Effector CD4-positive, alpha-beta T cell (primary cell): ENCODE measurements at regions not wholly inside any gene's neighbourhood (a gene's known extent, or its start where the extent isn't known, plus 50 kb on each side); places are given as distances from the start of the nearest gene placed in this dataset.

ENCODE experiments used
- DNase-seq: peaks from one replicate; pipeline ENCODE4 v3.0.0-alpha.2; 2020

DNA sequence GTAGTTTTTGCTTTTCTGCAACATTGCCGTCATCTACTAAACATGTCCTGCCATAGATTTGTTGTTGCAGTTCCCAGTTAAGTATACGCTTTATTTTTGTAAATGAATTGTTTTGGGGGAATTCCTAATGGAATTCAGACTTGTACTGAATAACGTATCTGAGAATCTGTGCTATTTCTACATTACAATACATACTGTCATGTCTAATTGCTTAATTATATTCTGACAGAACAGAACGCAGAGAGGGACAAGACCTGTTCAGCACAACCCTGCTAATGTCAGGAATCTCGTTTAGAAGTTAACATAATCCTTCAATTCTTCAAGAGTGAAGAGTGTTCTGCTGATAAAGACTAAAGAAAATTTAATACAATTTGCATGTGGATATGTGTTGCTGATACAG, 861.1 kb upstream of the KLHL1 start:
- no peak for DNase-seq

DNA sequence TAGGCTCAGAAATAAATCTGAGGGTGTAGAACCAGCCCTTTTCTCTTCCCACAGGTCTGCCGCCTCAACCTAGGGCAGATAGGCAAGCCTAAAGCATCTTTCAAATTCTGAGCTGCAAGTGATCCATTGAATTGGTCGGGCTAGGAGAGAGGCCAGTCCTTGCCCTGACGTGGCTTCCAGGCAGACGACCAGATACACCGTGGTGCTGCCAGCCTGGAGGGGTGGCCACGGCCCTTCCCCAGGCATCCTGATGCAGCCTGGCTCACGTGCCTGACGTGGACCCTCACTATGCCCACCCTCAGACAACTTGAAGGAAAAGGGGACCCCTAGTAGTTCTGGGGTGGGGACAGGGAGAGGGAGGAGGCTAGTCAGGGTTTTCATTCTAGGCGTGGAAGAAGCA, 859.3 kb upstream of the KLHL1 start:
- no peak for DNase-seq

DNA sequence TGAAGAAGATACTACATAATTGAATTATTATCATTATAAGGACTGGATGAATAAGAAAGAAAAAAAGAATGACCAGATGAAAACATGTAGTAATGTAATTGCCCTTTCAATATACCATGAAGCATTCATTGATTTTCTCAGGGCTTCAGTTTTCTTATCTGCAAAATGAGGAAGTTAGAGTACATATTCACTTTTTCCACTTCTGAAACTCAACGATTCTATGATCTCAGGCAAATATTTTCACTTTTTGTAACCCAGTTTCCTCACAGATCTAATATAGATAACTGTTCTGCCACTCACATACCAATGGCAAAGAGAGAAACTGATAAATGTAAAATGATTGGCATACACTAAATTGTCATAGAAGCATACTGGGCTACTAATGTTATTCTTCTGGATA, 856.6 kb upstream of the KLHL1 start:
- DNase-seq, result no peak

DNA sequence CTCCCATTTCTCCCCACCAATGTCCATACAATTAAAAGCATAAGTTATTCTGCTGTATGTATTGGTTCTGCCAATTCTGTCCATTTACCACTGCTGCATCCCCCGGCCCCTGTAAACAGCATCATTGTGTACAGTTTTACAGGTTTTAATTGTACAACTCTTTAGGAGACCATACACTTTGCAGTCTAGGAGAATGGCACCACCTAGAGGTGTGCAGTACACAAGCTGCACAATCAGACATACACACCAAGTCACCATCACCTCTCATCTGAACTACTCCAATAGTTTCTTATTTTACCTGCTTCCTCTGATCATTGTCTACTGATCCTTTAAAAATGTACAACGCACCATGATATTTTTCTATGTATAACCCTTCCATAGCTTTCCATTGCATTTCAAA, 855.9 kb upstream of the KLHL1 start:
- no peak for DNase-seq

DNA sequence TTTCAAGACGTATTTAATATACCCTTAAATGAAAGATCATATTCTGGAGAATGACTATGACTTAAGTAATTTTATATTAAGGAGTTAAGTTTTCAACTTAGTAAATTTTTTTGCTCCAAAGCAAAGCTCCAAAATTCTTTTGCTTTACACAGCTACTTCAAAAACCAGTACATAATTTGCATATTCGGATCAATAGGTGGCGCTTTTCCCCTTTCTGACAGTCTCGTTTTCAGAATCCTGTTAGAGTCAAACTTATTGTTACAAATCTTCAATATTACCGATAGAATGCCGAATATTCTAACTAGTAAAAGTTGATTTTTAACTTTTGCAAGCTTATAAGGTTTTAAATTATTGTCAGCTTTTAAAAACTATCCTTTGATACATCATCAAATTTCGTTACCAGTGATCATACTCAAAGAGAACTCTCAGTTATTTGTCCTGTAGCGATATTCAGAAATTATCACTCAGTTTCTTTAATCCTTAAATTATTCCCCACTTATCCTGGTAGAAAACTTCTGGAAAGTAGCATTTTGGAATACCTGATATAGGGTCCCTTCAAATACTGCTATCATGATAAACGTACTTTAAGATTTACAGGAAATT, 852.7 kb upstream of the KLHL1 start:
- DNase-seq, result no peak

DNA sequence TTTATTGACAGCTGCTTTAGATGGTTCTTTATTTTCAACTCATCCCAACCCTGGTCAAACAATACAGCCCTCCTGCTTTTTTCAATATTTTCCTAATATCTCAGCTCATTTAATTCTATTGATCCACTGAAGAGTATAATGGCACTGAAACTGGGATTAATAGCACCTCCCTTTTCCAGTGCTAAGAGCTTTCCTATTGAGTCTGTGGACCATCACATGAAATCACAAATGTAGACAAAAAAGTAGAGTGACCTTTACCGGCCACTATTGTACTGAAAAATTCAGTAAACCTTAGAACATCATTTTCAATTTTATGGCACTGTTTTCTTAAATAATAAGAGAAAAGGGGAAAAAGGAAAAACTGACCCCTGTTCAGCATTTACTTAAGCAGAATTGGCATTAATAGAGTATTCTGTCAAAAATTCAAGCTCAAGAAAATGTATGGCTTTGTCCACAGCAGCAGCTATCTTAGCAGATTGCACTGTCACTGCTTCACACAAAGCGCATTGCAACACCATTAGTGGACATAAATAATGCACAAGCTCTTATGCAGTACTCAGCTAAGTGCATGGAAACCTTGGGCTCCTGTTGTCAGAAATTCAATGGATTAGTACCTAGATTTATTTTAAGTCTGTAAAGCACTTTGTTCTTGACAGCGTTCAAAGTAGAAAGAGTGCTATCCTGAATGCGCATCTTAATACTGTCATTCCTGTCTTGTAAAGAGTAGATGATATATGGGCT, 851.0 kb upstream of the KLHL1 start:
- DNase-seq, result no peak

DNA sequence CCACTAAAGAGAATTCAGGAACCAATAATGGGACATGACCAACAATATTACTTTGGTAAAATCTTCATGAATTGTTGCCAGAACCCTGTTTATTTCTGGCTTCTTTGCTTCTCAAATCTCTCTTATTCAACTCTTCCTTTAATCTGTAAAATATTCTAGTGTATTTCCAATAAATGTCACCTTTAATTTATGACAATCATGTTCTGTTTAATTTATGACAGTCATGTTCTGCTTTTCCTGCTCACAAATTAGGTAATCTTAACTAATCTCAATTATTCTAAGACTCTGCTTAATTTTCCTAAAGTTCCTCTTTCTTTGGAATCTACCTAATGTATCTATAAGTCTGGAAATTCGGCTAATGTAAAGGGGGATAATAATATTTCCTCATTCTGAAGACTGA, 847.6 kb upstream of the KLHL1 start:
- no peak for DNase-seq

DNA sequence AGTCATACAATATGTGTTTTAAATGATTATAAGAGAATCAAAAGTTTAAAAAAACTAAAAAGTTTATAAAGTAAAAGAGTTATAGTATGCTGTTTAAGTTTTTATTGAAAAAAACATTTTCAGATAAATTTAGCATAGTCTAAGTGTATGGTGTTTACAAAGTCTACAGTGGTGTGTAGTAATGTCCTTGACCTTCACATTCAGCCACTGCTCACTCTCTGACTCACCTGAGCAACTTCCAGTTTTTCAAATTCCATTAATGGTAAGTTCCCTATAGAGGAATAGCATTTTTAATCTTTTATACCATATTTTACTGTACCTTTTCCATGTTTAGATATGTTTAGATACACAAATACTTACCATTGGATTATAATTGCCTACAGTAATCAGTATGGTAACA, 842.4 kb upstream of the KLHL1 start:
- no peak for DNase-seq

DNA sequence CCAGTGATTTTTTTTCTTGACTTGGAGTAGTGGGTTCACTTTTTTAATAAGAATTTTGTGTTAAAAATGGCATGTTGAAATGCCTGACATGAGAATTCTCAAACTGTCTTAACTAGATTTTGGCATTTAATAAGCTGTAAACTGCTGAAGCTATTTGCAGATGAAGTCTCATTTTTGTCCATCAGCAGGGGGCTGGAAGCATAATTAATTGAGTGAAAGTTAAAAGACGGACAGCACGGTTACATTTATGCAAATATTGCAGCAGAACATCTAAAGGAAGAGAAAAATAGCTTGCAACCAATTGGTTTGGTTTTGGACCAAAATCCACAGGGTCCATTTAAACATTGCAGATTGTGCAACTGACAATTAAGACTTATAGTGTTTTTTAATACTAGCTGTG, 837.3 kb upstream of the KLHL1 start:
- DNase-seq, result no peak

DNA sequence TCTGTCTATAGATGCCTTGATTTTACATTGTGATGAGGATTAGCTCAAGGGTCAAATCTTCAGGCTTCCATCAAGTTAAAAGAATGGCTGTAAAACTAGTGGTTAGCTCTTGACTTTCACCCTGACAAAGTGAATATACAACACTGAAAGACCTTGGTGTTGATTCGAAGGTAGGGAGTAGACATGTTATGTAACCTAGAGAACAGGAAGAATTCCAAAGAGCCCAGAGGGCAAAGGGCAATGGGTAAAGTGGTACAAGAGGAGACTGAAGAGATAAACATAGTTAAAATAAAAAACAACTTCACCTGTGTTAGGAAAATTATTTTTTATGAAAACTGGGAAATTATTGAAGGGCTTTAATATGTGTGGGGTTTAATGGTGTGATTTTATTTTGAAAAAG, 833.2 kb upstream of the KLHL1 start:
- no peak for DNase-seq

DNA sequence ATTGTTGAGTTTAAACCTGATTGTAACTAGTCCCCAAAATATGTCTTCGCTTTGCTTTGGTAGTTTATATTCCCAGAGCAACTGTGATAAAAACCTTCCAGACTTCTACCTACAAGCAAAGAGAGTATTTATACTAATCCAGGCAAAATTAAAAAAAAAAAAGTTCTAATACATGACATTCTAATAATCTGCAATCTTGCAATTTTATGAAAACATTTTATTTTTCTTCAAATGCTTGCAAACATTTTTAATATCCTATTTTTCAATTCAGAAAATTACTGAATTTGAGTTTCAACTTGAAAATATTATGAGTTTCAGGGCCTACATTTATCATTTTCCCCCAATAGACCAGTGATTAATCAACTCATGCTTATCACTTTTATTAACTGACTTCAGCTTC, 830.2 kb upstream of the KLHL1 start:
- DNase-seq, result no peak

DNA sequence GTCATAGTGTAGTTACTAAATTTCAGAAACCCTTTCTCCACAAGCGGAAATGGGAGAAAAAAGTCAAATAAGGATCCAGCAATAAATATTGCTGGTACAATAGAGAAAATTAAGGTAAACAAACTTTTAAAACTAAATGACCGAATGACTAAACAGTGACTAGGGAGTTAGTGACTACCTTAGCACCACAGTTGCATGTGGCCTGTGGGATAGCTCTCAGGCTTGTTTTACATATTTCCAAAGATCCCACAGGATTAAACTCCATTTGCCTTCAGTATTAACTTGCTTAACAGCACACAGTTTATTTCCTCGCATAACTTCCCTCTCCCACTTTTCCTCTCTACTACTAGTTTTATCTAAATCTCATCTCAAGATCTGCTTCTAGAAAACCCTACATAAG, 824.3 kb upstream of the KLHL1 start:
- no peak for DNase-seq

DNA sequence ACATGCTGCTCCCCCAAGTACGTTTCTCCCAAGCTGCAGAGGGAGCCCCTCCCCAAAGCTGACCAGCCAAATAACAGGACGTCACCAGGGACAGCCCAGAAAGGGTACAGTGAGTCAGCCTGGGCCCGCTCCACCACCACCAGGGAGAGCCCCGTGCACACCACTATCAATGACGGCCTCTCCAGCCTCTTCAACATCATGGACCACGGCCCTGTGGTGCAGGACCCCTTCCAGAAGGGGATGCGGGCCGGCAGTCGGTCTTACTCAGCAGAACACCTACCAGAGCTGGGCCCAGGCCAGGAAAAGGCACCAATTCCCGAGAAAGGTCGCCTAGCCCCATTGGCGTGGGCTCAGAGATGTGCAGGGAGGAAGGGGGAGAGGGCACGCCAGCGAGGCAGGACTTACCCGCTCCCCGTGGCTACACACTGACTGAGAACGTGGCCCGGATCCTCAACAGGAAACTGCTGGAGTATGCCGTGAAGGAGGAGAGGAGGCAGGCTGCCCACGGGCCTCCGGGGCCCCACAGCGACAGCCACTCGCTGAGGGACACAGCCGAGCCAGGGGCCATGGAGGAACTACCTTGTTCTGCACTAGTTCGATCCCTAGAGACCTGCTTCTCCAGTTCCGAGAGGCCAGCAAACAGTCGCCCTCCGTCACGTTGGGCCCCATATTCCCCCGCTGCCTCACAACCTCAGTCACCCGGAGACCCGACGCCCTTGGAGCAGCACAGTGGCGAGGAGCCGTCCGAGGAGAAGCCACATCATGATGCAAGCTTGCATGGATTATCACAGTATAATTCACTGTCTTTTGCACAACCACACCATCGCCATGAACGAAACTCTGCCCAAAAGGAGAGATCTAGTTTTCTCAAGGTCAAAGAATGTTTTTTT, 815.9 kb upstream of the KLHL1 start:
- DNase-seq, result no peak

DNA sequence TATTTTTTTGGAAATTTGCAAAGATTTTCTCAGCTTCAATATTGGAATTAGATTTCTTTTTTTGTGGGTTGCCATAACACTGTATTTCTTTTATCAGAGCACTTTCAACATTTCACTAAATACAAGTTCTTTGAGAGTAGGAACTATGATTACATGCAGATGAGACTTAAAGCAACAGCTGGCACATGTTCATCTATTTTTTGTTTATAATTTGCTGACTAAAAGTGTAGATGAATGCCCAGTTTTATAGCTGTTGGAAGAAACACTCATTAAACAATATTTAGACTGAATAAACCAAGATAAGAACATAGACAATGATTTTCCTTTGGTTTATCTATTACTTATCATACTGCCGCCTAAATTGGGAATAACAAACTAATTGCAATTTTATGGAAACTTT, 803.0 kb upstream of the KLHL1 start:
- DNase-seq, result no peak

DNA sequence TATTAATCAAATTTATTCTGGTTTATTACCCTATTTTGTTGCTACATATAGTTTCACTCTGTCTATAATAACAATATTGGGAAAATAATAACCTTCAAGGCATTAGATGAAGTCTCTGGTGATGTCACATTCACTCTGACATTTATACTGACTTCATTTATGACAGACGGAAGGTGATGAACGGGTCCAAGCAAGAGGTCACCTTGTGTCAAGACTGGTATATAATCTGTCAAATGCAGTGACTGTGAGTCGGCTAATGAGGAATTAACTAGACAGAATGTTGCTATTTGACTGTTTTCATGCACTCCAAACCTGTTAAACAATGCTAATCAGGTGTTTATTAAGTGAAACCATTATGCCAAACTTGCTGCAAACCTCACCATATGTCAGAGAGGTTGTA, 800.5 kb upstream of the KLHL1 start:
- DNase-seq, result no peak

DNA sequence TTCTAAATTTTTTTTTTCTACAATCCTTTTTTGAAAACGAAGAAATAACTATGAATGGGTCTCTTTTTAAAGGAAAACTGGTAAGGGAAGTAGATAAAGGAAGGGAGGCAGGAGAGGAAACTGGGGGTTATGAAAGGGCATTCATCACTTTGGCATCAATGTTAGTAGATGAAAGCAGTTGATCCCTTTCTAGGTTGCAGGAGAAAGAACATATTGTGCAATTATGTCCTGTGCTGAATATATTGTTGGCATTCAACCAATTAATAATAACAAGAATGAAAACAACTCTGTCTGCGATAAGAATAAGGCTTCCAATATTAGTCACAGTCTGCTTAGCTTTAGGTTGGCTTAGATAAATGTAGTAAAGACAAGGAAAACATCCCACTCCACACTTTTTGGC, 796.8 kb upstream of the KLHL1 start:
- DNase-seq, result no peak

DNA sequence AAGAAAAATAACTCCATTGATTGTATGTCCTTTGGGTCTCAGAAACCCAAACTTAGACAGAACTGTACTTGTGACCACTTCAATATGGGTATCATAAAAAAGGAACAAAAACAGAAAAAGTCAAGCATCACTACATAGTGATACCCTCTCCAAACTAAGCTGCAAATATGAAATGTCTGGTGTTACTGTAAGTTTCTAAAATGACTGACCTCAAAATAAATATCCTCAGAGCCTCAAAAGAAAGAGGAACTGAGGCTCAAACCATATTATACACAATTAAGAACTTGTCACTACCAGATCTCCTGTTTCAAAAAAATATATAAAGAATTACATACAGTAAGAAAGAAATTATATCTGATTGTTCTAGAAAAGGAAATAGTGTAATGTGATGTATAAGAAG, 787.9 kb upstream of the KLHL1 start:
- no peak for DNase-seq

DNA sequence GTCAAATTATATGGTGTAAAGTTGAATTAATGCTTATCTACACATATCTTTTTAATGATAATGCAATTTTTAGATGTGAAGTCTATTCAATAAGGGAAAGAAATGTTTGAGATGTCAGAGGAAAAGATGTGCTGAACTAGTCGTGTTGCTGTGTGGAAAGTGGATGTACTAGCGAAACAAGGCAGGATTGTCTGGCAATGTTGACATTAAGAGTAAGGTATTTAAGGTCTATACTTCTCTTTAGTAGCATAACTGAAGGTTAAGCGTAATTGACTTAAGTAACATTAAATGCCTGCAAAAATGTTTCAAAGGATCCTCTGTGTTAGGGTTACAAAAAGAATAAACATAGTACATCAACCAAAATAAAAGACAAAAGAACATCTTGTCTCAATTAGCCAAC, 787.3 kb upstream of the KLHL1 start:
- DNase-seq, result no peak

DNA sequence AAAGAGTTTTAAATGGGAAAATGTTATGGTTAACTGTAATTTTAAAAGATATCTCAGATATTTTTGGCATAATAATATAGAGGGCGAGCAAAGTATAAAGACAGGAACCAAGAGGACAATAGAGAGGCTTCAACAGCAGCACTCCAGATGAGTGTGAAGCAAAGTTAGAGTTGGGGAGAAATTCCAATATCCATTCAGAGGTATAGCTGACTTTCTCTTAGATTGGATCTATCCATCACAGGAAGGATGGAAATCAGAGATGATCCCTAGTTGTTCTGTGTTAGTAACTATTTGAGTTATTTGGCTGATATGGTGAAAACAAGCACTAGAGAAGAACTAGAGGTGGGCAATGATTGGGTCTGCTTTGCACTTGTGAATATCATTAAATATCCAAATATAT, 786.0 kb upstream of the KLHL1 start:
- DNase-seq, result no peak

DNA sequence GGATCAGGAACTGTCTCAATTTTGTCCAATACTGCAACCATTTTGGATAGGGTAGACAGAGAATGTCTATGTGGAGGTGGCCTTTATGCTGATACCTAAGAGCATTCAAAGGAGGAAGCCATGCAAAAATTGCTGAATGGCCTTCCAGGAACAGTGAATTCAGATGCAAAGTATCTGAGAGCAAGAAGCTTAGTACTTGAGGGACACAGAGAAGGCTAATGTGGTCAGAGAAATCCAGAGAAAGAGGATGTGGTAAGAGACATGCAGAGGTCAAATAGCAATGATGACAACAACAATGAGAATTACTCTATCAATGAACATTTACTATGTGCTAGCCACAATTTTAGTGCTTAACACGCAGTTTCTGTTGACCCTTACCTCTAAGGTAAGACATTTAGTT, 785.6 kb upstream of the KLHL1 start:
- DNase-seq, result no peak

DNA sequence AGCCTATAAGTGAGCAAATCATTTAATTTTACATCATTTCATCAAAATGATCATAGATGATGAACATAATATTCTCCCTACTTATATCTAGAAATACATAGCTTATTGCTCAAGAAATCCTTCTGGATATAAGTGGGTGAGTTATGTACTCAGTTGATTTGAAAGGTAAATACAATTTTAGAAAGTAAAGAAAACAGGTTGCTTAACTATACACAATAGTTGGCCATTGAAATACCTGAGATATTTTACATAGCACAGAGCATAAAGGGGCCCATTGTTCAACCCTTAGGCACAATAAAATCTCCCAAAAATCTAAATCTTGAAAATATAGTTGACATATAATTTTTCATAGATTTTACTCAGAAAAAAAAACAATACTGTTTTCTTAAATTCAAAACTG, 782.0 kb upstream of the KLHL1 start:
- DNase-seq, result no peak

DNA sequence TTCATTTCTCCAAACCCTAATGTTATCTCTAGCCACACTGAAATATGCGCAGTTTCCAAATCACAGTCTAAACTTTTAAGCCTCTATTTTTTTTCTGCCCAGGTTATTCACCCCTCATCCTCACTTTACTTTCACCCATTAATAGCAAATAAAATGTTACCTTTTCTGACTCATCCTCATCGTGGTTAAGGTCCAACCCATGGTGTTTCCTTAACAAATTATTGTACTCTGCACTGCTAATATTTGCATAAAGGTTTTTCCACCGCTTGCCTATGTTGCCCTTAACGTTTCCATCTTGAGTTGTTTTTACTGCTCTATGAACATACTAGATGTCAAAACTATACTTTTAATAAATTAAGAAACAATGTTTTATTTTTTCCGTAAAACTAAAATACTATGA, 780.9 kb upstream of the KLHL1 start:
- DNase-seq, result no peak

DNA sequence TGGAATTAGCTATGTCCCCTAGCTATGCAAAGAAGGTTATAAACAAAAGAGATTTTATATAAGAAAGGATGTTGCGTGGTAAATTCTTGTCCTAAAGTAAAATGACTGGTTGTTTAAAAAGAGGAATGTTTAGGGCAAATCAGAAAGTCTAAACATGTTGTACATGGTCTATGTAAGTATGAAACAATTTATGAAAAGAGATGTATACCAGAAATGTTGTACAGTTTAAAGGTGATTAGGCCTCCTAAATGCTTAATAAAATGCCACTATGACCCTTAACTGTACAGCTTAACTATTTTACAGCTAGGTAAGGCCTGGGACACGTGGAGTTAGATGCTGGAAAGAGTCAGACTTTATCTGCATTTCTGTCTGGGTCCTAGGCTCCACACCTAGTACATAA, 775.9 kb upstream of the KLHL1 start:
- no peak for DNase-seq

DNA sequence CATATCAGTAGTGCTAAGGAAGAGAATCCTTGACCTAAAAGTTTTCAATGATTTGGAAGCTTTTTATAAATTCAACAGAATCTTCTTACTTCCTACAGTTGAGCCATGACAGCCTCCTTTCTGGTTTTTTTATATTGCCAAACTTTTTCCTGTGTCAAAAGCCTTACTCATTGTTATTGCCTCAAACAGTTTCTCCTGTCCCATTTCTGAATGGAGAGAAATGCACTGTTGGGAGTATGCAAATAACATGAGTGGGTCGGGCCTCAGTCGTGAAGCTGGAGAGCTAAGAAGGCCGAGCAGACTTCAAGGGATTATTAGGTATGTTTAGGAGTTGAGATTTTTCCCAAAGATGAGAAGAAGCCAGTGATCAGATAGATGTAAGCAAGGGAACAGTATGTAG, 766.4 kb upstream of the KLHL1 start:
- no peak for DNase-seq
